Frontal cortex (tissue), 3 donors: ENCODE measurements at regions not wholly inside any gene's neighbourhood (a gene's known extent, or its start where the extent isn't known, plus 50 kb on each side); places are given as distances from the start of the nearest gene placed in this dataset.

Experiments used
- DNase-seq, 2 donors: peaks; one replicate each; pipeline ENCODE4 v3.0.0; 2012; ENCODE audit warnings: low spot score in 2 of 2
- FAIRE-seq: peaks from 2 replicates; lab custom pipeline; 2012; peaks lifted over from hg19 to GRCh38; lab: Jason Lieb, UNC
- donor health status: control.
- donor health status: control.
- donor health status: control.

DNA sequence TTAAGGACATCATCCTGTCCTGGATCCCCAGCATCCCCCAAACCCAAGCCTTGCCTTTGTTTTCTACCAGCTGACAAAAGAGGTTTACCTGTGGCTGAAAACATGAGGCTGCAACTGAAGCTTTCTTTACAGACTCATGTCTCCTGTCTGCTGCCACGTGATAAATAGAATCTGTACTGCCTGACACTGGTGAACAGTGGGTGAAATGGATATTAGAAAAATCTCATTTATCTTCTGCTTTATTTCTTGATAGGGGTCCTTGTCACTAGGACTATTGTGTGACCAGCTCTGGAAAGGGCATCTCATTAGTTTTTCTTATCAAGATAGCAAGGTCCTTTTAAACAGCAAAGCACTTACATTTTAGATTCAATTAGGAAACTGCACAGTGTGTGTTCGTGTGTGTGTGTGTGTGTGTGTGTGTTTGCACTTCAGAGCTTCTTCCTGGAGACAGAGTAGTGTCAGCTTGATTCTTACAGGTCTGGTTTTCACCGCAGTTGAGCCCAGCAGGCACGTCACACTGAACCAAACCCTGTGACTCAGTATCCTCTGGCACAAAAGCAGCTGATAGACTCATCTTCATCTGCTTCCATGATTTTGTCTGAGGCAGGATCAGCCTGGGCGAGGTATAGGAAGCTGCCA, 373.5 kb upstream of the CELF2 start:
- no peak for FAIRE-seq
- peak in 1 of 2 donors; percentile 23 for DNase-seq

GRCh38 chr10:10644676-10645385, 372.8 kb upstream of the CELF2 start:
- DNase-seq (no peak), FAIRE-seq (no peak)

GRCh38 chr10:10647331-10647730, 370.3 kb upstream of the CELF2 start:
- FAIRE-seq, result no peak
- no peak for DNase-seq

GRCh38 chr10:10657139-10657760, 360.4 kb upstream of the CELF2 start:
- DNase-seq, result no peak
- FAIRE-seq, result no peak

DNA sequence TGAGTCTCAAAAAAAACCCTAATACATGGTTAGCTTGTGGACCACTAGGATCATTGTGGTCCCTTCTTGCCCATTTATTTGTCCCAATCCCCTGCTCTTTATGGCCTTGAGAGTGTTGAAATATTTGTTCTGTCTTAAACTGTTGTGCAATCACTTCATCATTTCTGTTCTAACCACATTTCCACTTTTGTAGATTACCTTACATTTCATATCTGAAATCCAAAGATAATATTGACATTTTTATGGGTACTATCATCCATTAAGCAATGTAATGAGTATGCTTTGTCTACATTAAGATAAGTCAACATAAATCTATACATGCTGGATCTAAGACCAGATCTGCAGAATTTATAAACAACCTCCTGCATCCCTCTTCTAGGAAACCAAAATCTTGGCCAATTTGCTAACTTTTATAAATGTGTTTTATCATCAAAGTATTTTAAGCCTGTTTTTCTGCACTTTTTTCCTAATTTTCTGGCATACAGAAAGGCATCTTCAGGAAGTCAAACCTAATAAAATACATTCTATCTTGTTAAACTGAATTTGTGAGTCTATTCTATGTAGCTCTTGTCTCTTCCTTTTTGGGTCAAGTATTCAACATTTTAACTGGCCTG, 359.4 kb upstream of the CELF2 start:
- DNase-seq, result no peak
- no peak for FAIRE-seq

- FAIRE-seq, result no peak
- no peak for DNase-seq
These were observed 357.6 kb upstream of the CELF2 start for GRCh38 chr10:10660054-10660453.

DNA sequence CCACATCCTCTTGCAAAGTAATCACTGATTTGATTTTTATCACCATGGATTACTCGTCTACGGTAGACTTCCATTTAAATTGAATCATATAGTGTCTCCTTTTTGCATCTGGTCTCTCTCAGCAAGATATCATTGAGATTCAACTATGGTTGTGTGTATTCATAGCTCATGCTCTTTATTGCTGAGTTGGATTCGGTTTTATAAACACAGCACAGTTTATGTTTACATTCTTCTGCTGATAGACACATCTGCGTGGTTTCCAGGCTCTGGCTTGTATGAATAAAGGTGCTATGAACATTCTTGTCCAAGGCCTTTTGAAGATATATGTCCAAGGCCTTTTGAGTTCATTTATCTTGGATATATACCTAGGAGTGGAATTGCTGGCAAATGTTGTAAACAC, 356.5 kb upstream of the CELF2 start:
- FAIRE-seq, result no peak

GRCh38 chr10:10662716-10663408, 354.8 kb upstream of the CELF2 start:
- DNase-seq, result no peak
- no peak for FAIRE-seq

More for the DNA sequence above, 356.5 kb upstream of the CELF2 start:
- no peak for DNase-seq

- DNase-seq (no peak), FAIRE-seq (no peak)
These were observed 354.1 kb upstream of the CELF2 start for GRCh38 chr10:10663622-10664021.

- FAIRE-seq (no peak), DNase-seq (no peak)
These were observed 351.9 kb upstream of the CELF2 start for GRCh38 chr10:10665750-10666149.

GRCh38 chr10:10667466-10667865, 350.2 kb upstream of the CELF2 start:
- DNase-seq (no peak), FAIRE-seq (no peak)

- no peak for FAIRE-seq
- DNase-seq, result no peak
These were observed 340.7 kb upstream of the CELF2 start for GRCh38 chr10:10676972-10677371.

- DNase-seq (no peak), FAIRE-seq (no peak)
These were observed 340.2 kb upstream of the CELF2 start for GRCh38 chr10:10677479-10677878.

GRCh38 chr10:10680496-10680895, 337.2 kb upstream of the CELF2 start:
- DNase-seq (no peak), FAIRE-seq (no peak)

GRCh38 chr10:10684972-10685371, 332.7 kb upstream of the CELF2 start:
- no peak for DNase-seq
- no peak for FAIRE-seq

GRCh38 chr10:10685566-10685965, 332.1 kb upstream of the CELF2 start:
- DNase-seq (no peak), FAIRE-seq (no peak)

DNA sequence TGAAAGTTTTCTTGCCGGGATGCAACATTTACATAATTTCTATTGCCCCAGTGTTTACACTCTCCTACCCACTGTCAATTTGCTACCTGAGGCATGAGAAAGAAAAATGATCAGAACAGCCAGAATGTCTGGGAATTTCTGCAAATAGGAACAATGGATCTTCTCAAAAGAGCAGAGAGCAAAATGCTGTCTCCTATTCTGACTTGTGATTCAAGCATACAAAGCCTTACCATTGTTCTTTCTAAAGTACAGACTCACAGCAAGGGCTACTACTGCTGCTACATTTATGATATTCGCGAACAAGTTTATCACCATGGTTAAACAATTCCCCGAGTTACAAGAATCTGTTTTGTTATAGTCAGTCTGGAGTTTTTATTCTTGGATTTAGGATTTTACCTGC, 329.9 kb upstream of the CELF2 start:
- FAIRE-seq (no peak), DNase-seq (no peak)

DNA sequence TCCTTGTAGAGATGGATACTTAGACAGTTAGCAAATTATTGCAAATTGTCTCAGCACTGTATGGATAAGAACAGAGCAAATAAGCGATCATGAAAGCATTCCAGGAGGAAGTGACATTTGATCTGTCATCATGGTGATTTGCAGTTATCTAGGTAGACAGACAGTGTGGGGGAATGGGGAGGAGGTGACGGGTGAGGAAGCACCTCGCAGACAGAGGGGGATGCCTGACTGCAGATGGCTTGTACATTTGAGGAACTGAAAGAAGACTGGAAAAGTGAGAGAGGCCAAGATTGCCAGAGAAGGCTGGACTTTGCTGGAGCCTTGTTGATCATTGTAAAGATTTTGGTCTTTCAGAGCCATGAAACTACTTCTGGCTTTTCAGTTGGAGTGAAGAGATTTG, 318.2 kb upstream of the CELF2 start:
- FAIRE-seq (no peak), DNase-seq (no peak)

DNA sequence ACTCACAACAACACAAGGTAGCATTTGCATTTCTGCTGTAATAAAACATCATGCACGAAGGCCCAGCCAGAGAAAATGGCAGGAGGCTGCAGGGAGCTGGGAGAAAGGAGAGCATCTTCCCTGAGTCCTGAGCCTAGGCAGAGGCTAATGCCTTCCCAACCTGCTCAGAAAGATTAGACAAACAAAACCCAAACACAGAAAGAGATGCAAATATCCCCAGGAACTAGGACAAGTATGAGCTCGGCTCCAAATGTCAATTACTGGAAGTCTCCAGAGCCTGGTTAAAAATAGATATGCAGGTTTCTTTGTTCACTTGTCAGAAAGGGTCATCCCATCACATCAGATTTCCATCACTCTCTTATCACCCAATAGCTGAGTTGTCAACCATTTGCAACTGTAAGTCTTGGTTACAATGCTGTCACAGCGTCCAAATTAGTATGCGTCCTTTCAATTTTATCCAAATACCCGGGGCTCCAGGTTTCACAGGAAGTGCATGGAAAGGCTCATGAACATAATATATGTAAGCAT, 316.5 kb upstream of the CELF2 start:
- FAIRE-seq, result no peak
- DNase-seq, result no peak

- DNase-seq, result no peak
- no peak for FAIRE-seq
These were observed 315.5 kb upstream of the CELF2 start for GRCh38 chr10:10702211-10702610.
